Adrenal gland (tissue), 5 donors: ENCODE measurements at regions not wholly inside any gene's neighbourhood (a gene's known extent, or its start where the extent isn't known, plus 50 kb on each side); places are given as distances from the start of the nearest gene placed in this dataset.

Source experiments
- CTCF ChIP-seq, 6 experiments: fragments of 450-650 bp in 4 of 6; fragments of 200-600 bp in 2 of 6; sonication (generic) in 1 of 6; IDR thresholded peaks; 1 replicate in 5 of 6; 2 replicates in 1 of 6; pipeline versions ENCODE4 v1.5.1 to v1.8.0; 2016 to 2021; ENCODE audit warnings: antibody characterized with exemption in 6 of 6, mild to moderate bottlenecking in 2 of 6, moderate library complexity in 1 of 6
- POLR2A ChIP-seq, 2 donors: fragments of 450-650 bp; IDR thresholded peaks; one replicate each; pipeline ENCODE4 v1.6.1; 2017; ENCODE audit warnings: antibody characterized with exemption in 2 of 2, mild to moderate bottlenecking in 2 of 2, moderate library complexity in 1 of 2
- donor health status: DM: no; HTN: no; CAD: no.

GRCh38 chr1:95809391-95809790 is 575.4 kb downstream of the RWDD3 start:
- TF ChIP-seq CTCF (IDR thresholded peaks at IDR 0.05) (no peak), POLR2A (IDR thresholded peaks at IDR 0.05) (no peak)
